Activated gamma-delta T cell treated with Interleukin-2 at 50 U/mL for 16 hours (primary cell): ENCODE measurements at regions not wholly inside any gene's neighbourhood (a gene's known extent, or its start where the extent isn't known, plus 50 kb on each side); places are given as distances from the start of the nearest gene placed in this dataset.

ENCODE experiments used
- DNase-seq: peaks from one replicate; pipeline ENCODE4 v3.0.0-alpha.2; 2020

DNA sequence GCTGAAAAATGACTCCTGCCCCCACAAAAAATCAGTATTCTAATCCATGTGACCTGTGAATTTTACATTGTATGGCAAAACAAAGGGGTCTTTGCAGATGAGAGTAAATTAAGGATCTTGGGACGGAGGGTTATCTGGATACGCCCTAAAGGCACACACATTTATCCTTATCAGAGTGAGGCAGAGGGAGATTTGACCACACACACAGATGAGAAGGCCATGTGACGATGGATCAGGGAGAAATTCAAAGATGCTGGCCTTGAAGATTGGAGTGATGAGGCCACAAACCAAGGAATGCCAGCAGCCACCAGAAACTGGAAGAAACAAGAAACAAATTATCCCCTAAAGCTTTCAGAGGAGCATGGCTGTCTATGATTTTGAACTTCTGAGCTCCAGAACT is 288.5 kb downstream of the XXYLT1 start:
- DNase-seq = no peak

- no peak for DNase-seq
Measured at GRCh38 chr3:194983121-194983520, 287.8 kb downstream of the XXYLT1 start.

- DNase-seq = no peak
Measured at GRCh38 chr3:194983620-194984019, 287.3 kb downstream of the XXYLT1 start.

DNA sequence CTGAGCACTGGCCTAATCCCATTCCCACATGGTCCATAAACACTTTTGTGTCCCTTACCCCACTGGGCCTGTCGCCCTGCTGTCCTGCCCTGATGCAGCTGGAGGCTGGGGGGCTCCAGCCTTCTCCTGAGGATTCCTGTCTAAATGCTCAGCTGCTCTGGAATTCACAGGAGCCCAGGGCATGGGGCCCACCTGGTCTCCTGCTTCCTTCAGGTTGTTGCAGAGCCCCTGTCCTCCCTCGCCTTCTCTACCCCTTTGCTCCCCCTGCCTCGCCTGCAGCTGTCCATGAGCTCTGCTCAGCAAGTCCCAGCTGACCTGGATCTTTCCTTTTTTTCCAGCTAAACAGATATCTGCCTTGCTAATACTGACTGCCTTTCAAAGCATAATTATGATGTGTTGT is 286.9 kb downstream of the XXYLT1 start:
- no peak for DNase-seq

DNA sequence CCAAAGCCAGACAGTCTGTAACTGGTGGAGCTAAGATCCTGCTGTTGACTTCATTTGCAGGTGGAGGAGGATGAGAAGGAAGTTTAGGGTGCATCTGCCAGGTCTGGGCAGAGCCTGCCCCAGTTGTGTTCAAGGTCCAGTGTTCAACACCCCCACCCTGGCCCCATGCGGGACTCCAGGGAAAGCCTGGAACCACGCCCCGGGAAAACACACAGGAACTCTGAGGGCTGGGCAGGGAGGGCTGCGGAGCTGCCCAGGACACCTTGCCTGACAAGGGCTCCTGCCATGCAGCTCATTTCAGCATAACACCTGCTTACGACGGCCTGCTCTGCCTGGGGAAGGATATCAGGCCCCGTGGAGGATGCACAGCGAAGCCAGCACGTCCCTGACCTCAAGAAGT is 286.3 kb downstream of the XXYLT1 start:
- DNase-seq = no peak

GRCh38 chr3:194985031-194985578 is 285.9 kb downstream of the XXYLT1 start:
- DNase-seq = no peak

- no peak for DNase-seq
Measured at GRCh38 chr3:194986208-194987043, 284.5 kb downstream of the XXYLT1 start.

GRCh38 chr3:194987571-194988494 is 283.1 kb downstream of the XXYLT1 start:
- no peak for DNase-seq

DNA sequence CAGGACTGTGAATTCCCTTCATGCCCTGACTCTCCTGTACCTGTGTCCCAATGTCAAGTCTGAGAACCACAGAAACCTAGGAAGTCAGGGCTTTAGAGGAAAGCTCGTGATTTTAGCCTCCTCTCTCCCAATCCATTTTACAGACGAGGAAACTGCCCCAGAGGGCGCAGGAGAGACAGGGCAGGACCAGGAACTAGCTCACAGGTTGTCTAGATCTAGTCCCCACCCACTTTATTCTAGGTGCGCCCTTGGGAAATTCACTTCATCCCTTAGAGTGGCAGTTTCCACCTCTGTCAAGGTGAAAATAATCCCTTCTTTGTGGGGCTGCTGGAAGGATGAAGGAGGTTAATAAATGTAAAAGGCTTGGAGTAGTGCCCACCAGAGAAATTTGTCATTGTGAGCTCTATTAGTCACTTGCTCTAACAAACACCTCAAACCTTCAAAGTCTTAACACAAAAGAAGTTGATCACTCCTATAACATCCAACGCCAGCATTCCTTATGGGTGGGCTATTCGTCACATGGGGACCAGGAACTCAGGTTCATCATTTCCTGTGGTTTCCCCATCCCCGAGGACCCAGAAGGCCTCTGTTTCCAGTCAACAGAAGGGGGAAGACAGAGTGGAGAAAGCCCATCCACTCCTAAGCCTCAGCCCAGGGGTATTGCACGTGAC is 282.3 kb downstream of the XXYLT1 start:
- no peak for DNase-seq

DNA sequence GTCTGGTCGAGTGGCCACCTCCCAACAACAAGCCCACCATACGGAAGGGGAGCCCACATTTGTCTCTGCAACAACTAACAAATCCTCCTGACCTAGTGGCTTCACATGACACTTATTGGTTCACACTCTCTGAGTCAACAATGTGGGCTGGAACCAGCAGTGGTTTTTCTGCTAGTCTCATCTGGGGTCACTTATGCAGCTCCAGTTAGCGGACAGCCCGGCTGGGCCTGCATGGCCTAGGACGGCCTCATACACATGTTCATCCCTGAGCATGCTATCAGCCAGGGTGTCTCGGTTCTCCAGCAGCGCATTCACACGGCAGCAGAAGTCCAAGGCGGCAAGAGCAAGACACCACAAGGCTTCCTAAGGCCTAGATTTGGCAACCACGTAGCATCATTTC is 281.7 kb downstream of the XXYLT1 start:
- DNase-seq = no peak

DNA sequence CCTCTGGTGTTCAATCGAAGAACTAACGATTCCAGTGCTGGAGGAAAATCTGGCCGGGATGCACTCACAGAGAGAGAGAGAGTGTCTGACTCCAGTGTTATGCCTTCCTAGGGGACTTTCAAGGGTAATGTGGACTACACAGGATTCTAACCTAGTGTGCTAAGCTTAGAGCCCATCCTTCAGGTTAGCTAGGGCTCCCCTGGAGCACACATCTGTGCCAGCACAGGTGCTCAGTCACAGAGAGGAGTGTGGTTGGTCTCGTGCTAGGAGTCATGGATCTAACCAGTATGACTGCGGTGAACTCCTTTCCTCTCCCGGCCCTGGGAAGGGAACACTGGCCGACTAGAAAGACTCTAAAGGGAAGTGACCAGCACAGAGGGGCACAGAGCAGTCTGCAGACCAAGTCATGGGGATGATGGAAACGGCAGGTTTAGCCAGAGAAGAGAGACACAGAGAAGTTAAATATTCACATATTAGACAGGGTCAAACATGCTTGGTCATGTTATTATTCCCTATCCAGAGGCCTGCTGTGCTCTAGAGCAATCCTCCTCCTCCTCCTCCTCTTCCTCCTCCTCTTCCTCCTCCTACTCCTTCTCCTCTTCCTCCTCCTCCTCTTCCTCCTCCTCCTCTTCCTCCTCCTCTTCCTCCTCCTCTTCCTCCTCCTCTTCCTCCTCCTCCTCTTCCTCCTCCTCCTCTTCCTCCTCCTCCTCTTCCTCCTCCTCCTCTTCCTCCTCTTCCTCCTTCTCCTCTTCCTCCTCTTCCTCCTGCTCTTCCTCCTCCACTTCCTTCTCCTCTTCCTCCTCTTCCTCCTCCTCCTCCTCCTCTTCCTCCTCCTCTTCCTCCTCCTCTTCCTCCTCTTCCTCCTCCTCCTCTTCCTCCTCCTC is 280.3 kb downstream of the XXYLT1 start:
- no peak for DNase-seq

DNA sequence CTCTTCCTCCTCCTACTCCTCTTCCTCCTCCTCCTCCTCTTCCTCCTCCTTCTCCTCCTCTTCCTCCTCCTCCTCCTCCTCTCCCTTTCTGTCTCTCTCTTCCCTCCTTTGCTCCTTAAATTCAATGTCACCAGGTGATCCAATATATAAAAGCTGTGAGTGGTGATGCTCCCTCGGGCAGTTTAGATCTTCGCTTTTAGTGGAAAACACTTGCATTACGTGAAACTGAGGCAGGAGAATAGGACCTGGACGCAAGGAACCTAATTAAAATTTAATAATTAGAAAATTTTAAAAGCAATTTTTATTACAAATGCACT is 279.7 kb downstream of the XXYLT1 start:
- no peak for DNase-seq

GRCh38 chr3:194993896-194994295 is 277.1 kb downstream of the XXYLT1 start:
- DNase-seq = no peak

DNA sequence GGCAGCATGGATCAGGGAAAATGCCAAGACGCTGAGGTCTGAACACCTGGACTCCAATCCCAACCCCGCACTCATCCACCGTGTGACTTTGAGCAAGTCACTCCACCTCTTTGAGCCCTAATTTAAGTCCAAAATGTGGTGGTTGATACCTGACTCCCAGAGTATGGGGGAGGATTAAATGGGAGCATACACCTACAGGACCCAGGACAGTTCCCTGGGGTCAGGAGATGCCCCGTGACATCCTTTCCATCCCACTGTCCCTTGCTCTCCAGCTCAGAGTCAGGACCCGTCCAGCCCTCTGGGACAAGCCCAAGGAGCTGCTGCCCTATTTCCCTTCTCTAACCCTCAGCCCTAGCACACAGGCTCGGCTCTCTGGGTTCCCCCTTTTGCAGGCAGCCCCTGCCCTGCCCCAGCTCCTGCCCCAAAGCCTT is 276.4 kb downstream of the XXYLT1 start:
- no peak for DNase-seq

- DNase-seq = no peak
Measured at GRCh38 chr3:194995334-194995733, 275.6 kb downstream of the XXYLT1 start.

DNA sequence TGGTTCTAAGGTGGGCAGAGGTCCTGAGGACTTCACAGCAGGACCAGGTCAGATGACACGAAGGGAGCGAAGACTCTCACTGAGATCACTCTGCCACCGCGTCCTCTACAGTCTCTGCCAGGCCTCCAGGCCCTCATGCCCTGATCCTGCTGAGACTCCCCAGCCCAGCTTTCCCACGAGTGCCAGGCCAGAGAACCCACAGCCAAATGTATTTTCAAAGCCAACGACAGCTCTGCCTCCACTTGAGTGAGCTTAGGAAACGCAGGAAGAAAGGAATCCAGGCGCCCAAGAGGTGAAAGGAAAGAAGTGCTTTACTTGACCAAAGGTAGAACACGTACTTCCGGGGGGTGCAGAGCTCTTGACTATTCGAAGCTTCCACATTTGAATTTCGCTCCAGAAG is 275.0 kb downstream of the XXYLT1 start:
- DNase-seq = no peak

GRCh38 chr3:194996746-194997145 is 274.2 kb downstream of the XXYLT1 start:
- no peak for DNase-seq

DNA sequence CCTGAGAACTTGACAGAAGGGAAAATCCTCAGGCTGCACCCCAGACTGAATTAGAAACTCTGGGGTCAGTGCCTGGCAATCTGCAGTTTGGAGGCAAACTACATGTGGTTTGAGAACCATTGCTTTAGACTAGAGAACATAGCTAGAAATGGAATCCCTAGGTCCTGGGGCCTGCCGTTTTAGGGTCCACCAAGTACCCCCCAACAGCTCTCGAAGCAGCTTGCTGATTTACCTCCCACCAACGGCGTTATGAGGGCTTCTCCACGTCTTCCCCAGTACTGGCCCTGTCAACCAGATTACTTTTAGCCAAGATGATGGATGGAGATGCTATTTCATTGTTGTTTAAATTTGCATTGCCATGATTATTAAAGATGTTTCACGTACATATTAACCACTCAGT is 272.5 kb downstream of the XXYLT1 start:
- no peak for DNase-seq

GRCh38 chr3:194998948-194999347 is 272.0 kb downstream of the XXYLT1 start:
- no peak for DNase-seq

DNA sequence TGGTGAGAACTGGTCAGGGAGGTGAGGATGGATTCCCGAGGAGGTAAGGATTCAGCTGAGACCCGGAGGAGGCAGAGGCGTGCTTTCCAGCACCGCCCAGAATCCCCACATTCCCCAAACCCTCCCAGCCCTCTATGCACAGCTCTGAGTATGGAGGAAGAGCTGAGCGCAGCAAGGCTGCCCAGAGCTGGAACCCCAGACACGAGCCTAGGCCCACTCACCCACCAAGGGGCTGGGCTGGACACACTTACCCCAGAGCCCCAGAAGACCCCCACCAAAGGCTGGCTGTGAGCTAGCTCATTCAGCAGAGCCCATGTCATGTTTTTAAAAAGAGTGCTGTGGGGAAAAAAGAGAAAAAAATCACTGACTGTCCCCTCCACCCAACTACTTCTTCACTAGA is 271.5 kb downstream of the XXYLT1 start:
- DNase-seq = no peak

- DNase-seq = no peak
Measured at GRCh38 chr3:195001261-195001660, 269.7 kb downstream of the XXYLT1 start.
